MM.1S (cell line): ENCODE measurements at regions not wholly inside any gene's neighbourhood (a gene's known extent, or its start where the extent isn't known, plus 50 kb on each side); places are given as distances from the start of the nearest gene placed in this dataset.

Experiments
- DNase-seq: peaks from one replicate; pipeline ENCODE4 v3.0.0-alpha.2; 2015
- H2AFZ ChIP-seq: fragments of 300-600 bp; sonication (generic); 2 replicates; pipeline ENCODE4 v1.6.0; 2016; ENCODE audit warnings: antibody characterized with exemption, low read length
- H3F3A ChIP-seq: fragments of 300-600 bp; sonication (generic); 2 replicates; pipeline ENCODE4 v1.6.1; 2016; ENCODE audit warnings: mild to moderate bottlenecking, antibody characterized with exemption, low read length, moderate library complexity, mixed read lengths; ENCODE audit not compliant: insufficient read depth
- H3K27ac ChIP-seq: fragments of 300-600 bp; sonication (generic); 2 replicates; pipeline ENCODE4 v1.5.1; 2016; ENCODE audit warnings: mild to moderate bottlenecking, low read length
- H3K27me3 ChIP-seq: fragments of 300-600 bp; sonication (generic); replicated peaks from 2 replicates; pipeline ENCODE4 v1.6.0; 2016; ENCODE audit warnings: low read length; ENCODE audit not compliant: insufficient read depth
- H3K36me3 ChIP-seq: fragments of 300-600 bp; sonication (generic); replicated peaks from 2 replicates; pipeline ENCODE4 v1.6.1; 2016; ENCODE audit warnings: mild to moderate bottlenecking, low read length, mixed read lengths; ENCODE audit not compliant: insufficient read depth
- H3K4me1 ChIP-seq: fragments of 300-600 bp; sonication (generic); 2 replicates; pipeline ENCODE4 v1.6.1; 2016; ENCODE audit warnings: low read length, mixed read lengths
- H3K4me2 ChIP-seq: fragments of 300-600 bp; sonication (generic); 2 replicates; pipeline ENCODE4 v1.6.0; 2016; ENCODE audit warnings: low read depth, low read length
- H3K4me3 ChIP-seq: fragments of 300-600 bp; sonication (generic); 2 replicates; pipeline ENCODE4 v1.5.1; 2016; ENCODE audit warnings: low read length, mixed read lengths
- H3K79me2 ChIP-seq: fragments of 300-600 bp; sonication (generic); 2 replicates; pipeline ENCODE4 v1.6.1; 2016; ENCODE audit warnings: mixed run types, low read length, mixed read lengths
- H3K9ac ChIP-seq: fragments of 300-600 bp; sonication (generic); 2 replicates; pipeline ENCODE4 v1.6.1; 2016; ENCODE audit warnings: low read length, mixed read lengths
- H3K9me2 ChIP-seq: fragments of 300-600 bp; sonication (generic); replicated peaks from 2 replicates; pipeline ENCODE4 v1.6.1; 2016; ENCODE audit warnings: mild to moderate bottlenecking, low read length, mixed read lengths; ENCODE audit not compliant: insufficient read depth
- H3K9me3 ChIP-seq: fragments of 300-600 bp; sonication (generic); replicated peaks from 2 replicates; pipeline ENCODE4 v1.6.1; 2016; ENCODE audit warnings: mild to moderate bottlenecking, low read length, mixed read lengths; ENCODE audit not compliant: insufficient read depth
- H4K20me1 ChIP-seq: fragments of 300-600 bp; sonication (generic); 2 replicates; pipeline ENCODE4 v1.6.1; 2016; ENCODE audit warnings: mild to moderate bottlenecking, low read length, moderate library complexity, mixed read lengths; ENCODE audit not compliant: insufficient read depth
- EZH2 ChIP-seq: fragments of 300-600 bp; sonication (generic); optimal IDR thresholded peaks from 2 replicates; pipeline ENCODE3; 2017; ENCODE audit warnings: low read depth, mild to moderate bottlenecking, antibody characterized with exemption, low read length, mixed read lengths
- EZH2phosphoT487 ChIP-seq: fragments of 300-600 bp; sonication (generic); IDR thresholded peaks from 2 replicates; pipeline ENCODE4 v1.6.1; 2018; ENCODE audit warnings: antibody characterized with exemption, low read length
- TF ChIP-seq, protein P1 (sequence below): fragments of 300-600 bp; sonication (generic); IDR thresholded peaks from 2 replicates; pipeline ENCODE4 v1.5.1; 2016; ENCODE audit warnings: antibody characterized with exemption, low read length, mixed read lengths

DNA sequence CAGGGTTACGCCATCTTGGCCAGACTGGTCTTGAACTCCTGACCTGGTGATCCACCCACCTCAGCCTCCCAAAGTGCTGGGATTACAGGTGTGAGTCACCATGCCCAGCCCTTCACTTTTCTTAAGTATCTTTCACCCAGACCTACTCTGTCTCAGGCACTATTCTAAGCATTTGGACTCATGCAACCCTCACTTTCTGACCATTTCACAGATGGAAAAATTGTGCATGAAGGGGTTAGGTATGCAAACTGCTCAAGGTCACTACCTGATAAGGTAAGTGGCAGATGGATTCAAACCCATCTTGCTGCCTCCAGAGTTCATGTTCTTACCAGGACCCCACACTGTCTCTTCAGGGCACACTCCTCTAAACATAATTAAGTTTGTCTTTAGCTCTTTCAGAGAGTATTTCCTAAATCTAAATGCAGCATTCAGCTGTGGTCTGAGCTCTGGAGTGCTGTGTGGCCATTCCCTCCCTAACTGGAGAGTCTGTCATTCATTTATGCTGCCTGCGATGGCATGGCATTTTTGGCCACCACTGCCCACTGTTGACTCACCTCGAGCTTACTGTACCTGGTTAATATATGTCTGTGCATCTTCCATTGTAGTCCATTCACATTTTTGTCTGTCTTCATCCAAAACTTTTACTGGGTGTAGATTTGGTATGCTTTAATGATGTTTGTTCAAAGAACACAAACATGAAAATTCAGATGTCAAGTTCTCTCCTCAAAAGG, 88.4 kb downstream of the CCDC71L start:
- no peaks in the 10 kb centered on the region for H3K9me3 ChIP-seq
- TF ChIP-seq EZH2 (no peak), EZH2phosphoT487 (no peak)
- TF ChIP-seq, protein P1, sequence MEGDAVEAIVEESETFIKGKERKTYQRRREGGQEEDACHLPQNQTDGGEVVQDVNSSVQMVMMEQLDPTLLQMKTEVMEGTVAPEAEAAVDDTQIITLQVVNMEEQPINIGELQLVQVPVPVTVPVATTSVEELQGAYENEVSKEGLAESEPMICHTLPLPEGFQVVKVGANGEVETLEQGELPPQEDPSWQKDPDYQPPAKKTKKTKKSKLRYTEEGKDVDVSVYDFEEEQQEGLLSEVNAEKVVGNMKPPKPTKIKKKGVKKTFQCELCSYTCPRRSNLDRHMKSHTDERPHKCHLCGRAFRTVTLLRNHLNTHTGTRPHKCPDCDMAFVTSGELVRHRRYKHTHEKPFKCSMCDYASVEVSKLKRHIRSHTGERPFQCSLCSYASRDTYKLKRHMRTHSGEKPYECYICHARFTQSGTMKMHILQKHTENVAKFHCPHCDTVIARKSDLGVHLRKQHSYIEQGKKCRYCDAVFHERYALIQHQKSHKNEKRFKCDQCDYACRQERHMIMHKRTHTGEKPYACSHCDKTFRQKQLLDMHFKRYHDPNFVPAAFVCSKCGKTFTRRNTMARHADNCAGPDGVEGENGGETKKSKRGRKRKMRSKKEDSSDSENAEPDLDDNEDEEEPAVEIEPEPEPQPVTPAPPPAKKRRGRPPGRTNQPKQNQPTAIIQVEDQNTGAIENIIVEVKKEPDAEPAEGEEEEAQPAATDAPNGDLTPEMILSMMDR = no peak
- no peak overlapping the region for H3K4me2 ChIP-seq
- H3K79me2 ChIP-seq = no peaks in the 10 kb centered on the region
- DNase-seq = no peak
- no peaks in the 10 kb centered on the region for H3K9me2 ChIP-seq
- H4K20me1 ChIP-seq = no peaks in the 10 kb centered on the region
- H3K4me1 ChIP-seq = peaks cover 10% of the 10 kb centered on the region
- H3K4me3 ChIP-seq = no peak overlapping the region
- no peak overlapping the region for H3K9ac ChIP-seq
- H3F3A ChIP-seq = no peaks in the 10 kb centered on the region
- no peak overlapping the region for H3K27ac ChIP-seq
- no peaks in the 10 kb centered on the region for H3K36me3 ChIP-seq
- no peaks in the 10 kb centered on the region for H3K27me3 ChIP-seq
- no peak overlapping the region for H2AFZ ChIP-seq

DNA sequence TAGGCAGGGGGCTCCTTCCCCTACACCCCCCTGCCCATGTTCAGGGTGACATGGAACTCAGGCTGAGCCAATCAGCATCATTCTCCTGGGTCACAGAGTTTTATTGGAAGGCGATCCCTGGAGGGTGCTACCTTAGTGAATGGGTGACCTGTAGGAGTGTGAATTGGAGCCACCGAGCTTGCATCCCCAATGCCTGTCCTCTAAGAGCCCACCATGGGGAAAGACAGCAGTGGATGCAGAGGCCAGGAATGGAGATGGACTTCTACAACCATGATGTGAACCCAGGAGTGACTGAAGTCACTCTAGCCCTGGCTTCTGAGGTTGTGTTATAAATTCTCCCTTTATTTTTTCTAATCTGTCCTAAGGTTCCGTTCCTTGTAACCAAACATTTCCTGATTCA, 89.4 kb downstream of the CCDC71L start:
- H3K27ac ChIP-seq = no peak overlapping the region
- no peaks in the 10 kb centered on the region for H3K27me3 ChIP-seq
- H3K9ac ChIP-seq = no peak overlapping the region
- H3K4me2 ChIP-seq = no peak overlapping the region
- no peak overlapping the region for H2AFZ ChIP-seq
- H3K36me3 ChIP-seq = no peaks in the 10 kb centered on the region
- H3K9me3 ChIP-seq = no peaks in the 10 kb centered on the region
- H3K9me2 ChIP-seq = no peaks in the 10 kb centered on the region
- TF ChIP-seq EZH2 (no peak), EZH2phosphoT487 (no peak)
- TF ChIP-seq, protein P1 = no peak
- DNase-seq = no peak
- no peaks in the 10 kb centered on the region for H3K79me2 ChIP-seq
- no peak overlapping the region for H3K4me3 ChIP-seq
- H3K4me1 ChIP-seq = peaks cover 10% of the 10 kb centered on the region
- no peaks in the 10 kb centered on the region for H4K20me1 ChIP-seq
- H3F3A ChIP-seq = no peaks in the 10 kb centered on the region

DNA sequence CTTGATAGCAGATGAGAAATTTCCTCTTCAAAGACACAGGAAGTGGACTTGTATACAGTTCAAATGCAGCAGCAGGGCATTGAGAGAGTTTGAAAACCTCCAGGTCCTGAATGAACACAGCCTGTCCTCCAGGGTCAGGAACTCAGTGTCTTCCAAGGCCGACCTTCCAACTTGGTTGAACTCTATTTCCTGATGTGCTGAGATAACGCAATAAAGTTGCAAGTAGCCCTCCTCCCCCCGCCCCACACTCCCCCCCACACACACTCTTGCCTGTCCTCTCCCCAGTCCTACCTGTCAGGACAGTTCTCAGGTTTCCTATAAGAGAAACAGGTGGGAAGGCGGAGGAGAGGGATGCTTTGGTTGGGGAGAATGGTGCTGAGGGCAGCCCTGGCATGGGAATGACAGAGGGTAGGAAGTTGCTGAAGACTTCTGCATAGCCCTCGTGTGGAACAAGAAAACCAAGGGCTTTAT, 90.0 kb downstream of the CCDC71L start:
- no peak for DNase-seq
- Histone ChIP-seq H3F3A (no peaks in the 10 kb centered on the region), H3K4me3 (no peak overlapping the region), H3K4me1 (peaks cover 10% of the 10 kb centered on the region), H3K9me2 (no peaks in the 10 kb centered on the region), H3K27me3 (no peaks in the 10 kb centered on the region), H3K36me3 (no peaks in the 10 kb centered on the region), H3K4me2 (no peak overlapping the region), H4K20me1 (no peaks in the 10 kb centered on the region), H3K79me2 (no peaks in the 10 kb centered on the region), H3K9ac (no peak overlapping the region), H3K27ac (no peak overlapping the region), H3K9me3 (no peaks in the 10 kb centered on the region), H2AFZ (no peak overlapping the region)
- TF ChIP-seq, protein P1 = no peak
